PC-9 (cell line): ENCODE measurements at regions not wholly inside any gene's neighbourhood (a gene's known extent, or its start where the extent isn't known, plus 50 kb on each side); places are given as distances from the start of the nearest gene placed in this dataset.

Experiments used
- CTCF ChIP-seq: fragments of 200-600 bp; sonication (generic); conservative IDR thresholded peaks from 2 replicates; pipeline ENCODE4 v1.6.1; 2017; ENCODE audit warnings: mixed run types, antibody characterized with exemption, mild to moderate bottlenecking, moderate library complexity
- EZH2 ChIP-seq: fragments of 200-600 bp; sonication (generic); IDR thresholded peaks from 2 replicates; pipeline ENCODE4 v1.8.0; 2017; ENCODE audit warnings: antibody characterized with exemption, low read depth

- TF ChIP-seq CTCF, result peak; percentile 55; the same call in 1 of the 2 replicates
- TF ChIP-seq EZH2, result no peak
These were observed 57.3 kb upstream of the TCEAL2 start for GRCh38 chrX:102067966-102068723.
